ENCODE measurements at regions not wholly inside any gene's neighbourhood (a gene's known extent, or its start where the extent isn't known, plus 50 kb on each side); places are given as distances from the start of the nearest gene placed in this dataset.

DNA sequence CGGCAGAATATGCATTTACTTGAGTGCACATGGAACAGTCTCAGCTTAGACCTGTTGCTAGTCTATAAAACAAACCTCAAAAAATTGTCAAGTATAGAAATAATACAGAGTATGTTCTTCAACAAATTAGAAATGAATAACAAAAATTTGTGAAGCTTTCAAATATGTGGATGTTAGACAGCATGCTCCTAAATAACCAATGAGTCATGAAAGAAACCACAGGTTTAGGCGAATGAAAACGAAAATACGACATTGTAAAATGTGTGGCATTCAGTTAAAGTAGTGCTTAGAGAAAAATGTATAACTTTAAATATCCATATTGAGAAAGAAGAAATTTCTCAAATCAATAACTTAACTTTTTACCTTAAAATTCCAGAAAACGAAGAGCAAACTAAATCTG lies 760.0 kb upstream of the SORCS1 start:
- TF ChIP-seq, protein P1, sequence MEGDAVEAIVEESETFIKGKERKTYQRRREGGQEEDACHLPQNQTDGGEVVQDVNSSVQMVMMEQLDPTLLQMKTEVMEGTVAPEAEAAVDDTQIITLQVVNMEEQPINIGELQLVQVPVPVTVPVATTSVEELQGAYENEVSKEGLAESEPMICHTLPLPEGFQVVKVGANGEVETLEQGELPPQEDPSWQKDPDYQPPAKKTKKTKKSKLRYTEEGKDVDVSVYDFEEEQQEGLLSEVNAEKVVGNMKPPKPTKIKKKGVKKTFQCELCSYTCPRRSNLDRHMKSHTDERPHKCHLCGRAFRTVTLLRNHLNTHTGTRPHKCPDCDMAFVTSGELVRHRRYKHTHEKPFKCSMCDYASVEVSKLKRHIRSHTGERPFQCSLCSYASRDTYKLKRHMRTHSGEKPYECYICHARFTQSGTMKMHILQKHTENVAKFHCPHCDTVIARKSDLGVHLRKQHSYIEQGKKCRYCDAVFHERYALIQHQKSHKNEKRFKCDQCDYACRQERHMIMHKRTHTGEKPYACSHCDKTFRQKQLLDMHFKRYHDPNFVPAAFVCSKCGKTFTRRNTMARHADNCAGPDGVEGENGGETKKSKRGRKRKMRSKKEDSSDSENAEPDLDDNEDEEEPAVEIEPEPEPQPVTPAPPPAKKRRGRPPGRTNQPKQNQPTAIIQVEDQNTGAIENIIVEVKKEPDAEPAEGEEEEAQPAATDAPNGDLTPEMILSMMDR (IDR thresholded peaks at IDR 0.05), result no peak

DNA sequence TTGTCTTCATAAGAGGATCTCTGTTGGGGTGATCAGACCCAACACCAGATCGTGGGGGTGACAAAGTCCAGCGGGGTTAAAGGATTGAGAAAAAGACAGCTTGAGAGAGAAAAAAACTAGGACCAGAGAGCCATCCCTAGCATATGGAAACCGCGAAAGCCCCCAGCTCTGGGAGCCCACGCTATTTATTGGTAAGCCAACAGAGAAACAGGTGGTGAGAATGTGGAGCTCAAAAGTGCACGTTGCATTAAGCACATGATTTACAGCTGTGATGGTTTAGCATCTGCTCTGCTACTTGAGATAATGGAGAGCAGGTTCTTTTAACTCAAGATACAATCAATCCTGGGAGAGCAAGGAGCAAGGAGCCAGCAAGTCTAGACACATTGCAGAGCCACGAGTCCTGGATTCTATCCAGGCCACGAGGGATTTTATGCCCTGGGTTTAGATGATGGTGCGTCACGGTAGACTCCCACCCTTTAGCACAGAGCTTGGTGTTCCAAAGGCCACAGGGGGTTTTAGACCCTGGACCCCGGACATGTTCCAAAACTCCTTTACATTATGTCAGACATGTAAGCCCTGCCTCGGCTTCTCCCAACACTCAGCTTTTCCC lies 755.2 kb upstream of the SORCS1 start:
- TF ChIP-seq, protein P1 (IDR thresholded peaks at IDR 0.05), result no peak

DNA sequence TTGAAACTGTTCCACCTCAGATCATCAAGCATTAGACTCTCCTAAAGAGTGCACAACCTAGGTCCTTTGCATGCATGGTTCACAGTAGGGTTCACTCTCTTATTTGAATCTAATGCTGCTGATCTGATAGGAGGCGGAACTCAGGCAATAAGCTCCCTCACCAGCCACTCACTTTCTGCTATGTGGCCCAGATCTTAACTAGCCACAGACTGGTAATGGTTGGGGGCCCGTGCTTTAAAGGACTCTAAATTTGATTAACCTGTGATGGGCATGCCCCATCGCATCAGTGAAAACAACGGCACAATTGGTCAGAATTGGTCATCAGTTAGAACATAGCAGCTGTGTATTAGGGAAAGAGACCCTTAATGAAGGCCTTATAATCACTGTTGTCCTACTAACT lies 753.7 kb upstream of the SORCS1 start:
- TF ChIP-seq, protein P1 (IDR thresholded peaks at IDR 0.05), result no peak

DNA sequence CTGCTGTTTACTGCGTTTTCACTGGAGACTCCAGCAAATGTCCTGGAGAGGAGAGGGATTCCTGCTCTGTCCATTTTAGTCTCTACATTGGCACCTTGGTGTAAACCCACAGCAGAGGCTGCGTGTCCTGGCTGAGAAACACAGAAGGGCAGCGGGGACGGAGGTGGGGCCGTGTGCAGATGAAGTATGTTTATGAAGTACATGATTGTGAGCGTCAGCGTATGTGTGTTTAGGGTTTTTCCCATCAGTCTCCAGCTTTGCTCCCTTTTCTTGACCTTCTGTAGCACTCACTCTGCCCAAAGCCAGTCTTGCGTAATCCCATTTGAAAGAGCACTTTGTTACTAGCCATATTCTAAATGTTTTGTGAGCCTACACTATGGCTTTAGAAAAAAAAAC lies 750.7 kb upstream of the SORCS1 start:
- TF ChIP-seq, protein P1 (IDR thresholded peaks at IDR 0.05), result no peak

GRCh38 chr10:107914450-107915214 lies 750.1 kb upstream of the SORCS1 start:
- TF ChIP-seq, protein P1 (IDR thresholded peaks at IDR 0.05), result no peak

DNA sequence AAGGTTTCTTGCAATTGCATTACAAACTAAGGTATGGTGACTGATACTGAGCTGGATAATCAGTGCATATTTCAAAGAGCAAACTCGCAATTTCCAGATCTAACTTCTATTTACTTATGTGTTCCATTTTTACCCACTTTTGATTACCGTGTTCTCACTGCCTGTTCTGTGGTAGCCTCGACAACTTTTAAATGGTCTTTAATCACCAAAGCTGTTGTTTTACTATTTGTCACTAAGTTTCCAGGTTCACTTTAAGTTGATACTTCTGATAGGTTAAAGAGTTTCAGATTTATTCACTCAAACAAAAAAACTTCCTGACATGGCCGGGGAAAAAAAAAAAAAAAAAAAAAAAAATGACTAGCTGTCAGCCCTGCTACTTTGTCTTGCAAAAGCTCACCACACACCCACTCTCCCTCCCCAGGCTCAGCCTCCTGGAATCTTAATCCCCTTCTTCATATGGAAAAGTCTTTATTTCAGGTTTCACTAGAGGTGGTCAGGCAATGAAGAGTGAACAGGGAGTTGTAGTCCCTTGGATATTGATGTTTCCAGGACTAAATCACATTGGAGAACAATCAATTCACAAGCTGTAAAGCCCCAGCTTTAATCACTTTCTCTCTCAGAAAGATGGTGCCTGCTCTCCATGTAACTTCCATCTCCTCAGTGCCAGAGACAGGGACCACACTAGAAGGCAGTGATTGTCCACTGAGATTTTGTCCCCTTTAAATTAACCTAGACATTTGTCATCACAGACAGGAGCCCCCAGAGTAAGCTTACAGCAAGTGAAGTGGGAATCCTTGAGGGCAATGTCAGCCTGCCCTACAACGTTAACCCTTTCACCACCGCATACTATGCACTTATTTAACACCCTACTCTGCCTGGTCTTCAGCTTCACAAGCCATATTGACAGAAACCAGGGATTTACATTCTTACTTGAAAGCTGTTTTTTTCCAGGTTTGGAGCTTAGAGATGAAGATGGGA lies 749.1 kb upstream of the SORCS1 start:
- TF ChIP-seq, protein P1 (IDR thresholded peaks at IDR 0.05), result no peak

DNA sequence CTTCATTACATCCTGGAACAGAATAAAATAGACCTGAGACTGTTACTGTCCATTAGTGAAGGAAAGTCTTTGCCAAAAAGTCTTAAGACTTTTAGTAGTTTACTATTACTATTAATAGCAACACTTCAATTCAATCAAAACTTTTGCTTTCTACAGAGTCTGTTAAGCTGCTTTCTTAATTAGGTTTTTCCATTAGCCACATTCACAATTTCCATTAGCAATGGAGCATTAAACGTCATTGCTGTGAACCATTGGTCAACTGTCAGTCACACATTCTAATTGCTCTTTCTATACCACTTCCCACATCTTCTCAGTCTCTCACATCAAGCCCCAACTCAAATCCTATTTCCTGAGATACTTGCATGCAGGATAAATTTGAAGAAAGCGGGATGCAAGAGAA lies 736.6 kb upstream of the SORCS1 start:
- TF ChIP-seq, protein P1 (IDR thresholded peaks at IDR 0.05), result no peak
